GM19438 (cell line): ENCODE measurements at regions not wholly inside any gene's neighbourhood (a gene's known extent, or its start where the extent isn't known, plus 50 kb on each side); places are given as distances from the start of the nearest gene placed in this dataset.
"Not testable (repeated sequence)": the region's sequence is repeated elsewhere in the genome, so short reads cannot be mapped to it uniquely, and the experiment has no call there.

Experiments
- ATAC-seq: cut with Tn5 transposase; IDR thresholded peaks from one replicate; pipeline ENCODE4 v1.9.1; 2021; ENCODE audit warnings: low read depth; ENCODE audit not compliant: unreplicated experiment

GRCh38 chr1:119250299-119250698, 109.8 kb upstream of the WARS2 start:
- no peak for ATAC-seq

- no peak for ATAC-seq
Observed at GRCh38 chr1:119251751-119252150, 111.3 kb upstream of the WARS2 start.

GRCh38 chr1:119253366-119253765, 112.9 kb upstream of the WARS2 start:
- no peak for ATAC-seq

- no peak for ATAC-seq
Observed at GRCh38 chr1:119254067-119254720, 113.7 kb upstream of the WARS2 start.

- not testable (repeated sequence) for ATAC-seq
Observed at GRCh38 chr1:119256089-119256488, 112.5 kb upstream of the HAO2 start.

- ATAC-seq: no peak
Observed at GRCh38 chr1:119260506-119260905, 108.1 kb upstream of the HAO2 start.

GRCh38 chr1:119266386-119266785, 102.2 kb upstream of the HAO2 start:
- peak; percentile 92 for ATAC-seq

GRCh38 chr1:119266858-119267257, 101.7 kb upstream of the HAO2 start:
- ATAC-seq: no peak

GRCh38 chr1:119267288-119267687, 101.3 kb upstream of the HAO2 start:
- not testable (repeated sequence) for ATAC-seq

- ATAC-seq: no peak
Observed at GRCh38 chr1:119268879-119269278, 99.7 kb upstream of the HAO2 start.

- no peak for ATAC-seq
Observed at GRCh38 chr1:119275145-119276134, 93.1 kb upstream of the HAO2 start.

- ATAC-seq: no peak
Observed at GRCh38 chr1:119276558-119276957, 92.0 kb upstream of the HAO2 start.

GRCh38 chr1:119279456-119280381, 88.9 kb upstream of the HAO2 start:
- ATAC-seq: no peak

- no peak for ATAC-seq
Observed at GRCh38 chr1:119285482-119285881, 83.1 kb upstream of the HAO2 start.

GRCh38 chr1:119286587-119287181, 81.9 kb upstream of the HAO2 start:
- no peak for ATAC-seq

- ATAC-seq: no peak
Observed at GRCh38 chr1:119288751-119289150, 79.8 kb upstream of the HAO2 start.

GRCh38 chr1:119290297-119290696, 78.3 kb upstream of the HAO2 start:
- ATAC-seq: no peak

- ATAC-seq: no peak
Observed at GRCh38 chr1:119291611-119292206, 76.9 kb upstream of the HAO2 start.

GRCh38 chr1:119293797-119294196, 74.8 kb upstream of the HAO2 start:
- ATAC-seq: no peak

- no peak for ATAC-seq
Observed at GRCh38 chr1:119294199-119294598, 74.4 kb upstream of the HAO2 start.
